ENCODE measurements at regions not wholly inside any gene's neighbourhood (a gene's known extent, or its start where the extent isn't known, plus 50 kb on each side); places are given as distances from the start of the nearest gene placed in this dataset. TPM values are rescaled to one million over a fixed set of nuclear protein-coding genes. Genes with fewer than 3 reads are reported as not detected.

Small RNAs in the stretch of these regions (small RNA-seq; reads per million reads assigned to genes)
- gene RNA5SP486 (ENCODE audit: low replicate concordance): not detected
- gene RNU7-144P (ENCODE audit: low replicate concordance): not detected
- gene RNU7-92P (ENCODE audit: low replicate concordance): not detected
